ENCODE measurements at regions not wholly inside any gene's neighbourhood (a gene's known extent, or its start where the extent isn't known, plus 50 kb on each side); places are given as distances from the start of the nearest gene placed in this dataset.

- TF ChIP-seq, protein P1, sequence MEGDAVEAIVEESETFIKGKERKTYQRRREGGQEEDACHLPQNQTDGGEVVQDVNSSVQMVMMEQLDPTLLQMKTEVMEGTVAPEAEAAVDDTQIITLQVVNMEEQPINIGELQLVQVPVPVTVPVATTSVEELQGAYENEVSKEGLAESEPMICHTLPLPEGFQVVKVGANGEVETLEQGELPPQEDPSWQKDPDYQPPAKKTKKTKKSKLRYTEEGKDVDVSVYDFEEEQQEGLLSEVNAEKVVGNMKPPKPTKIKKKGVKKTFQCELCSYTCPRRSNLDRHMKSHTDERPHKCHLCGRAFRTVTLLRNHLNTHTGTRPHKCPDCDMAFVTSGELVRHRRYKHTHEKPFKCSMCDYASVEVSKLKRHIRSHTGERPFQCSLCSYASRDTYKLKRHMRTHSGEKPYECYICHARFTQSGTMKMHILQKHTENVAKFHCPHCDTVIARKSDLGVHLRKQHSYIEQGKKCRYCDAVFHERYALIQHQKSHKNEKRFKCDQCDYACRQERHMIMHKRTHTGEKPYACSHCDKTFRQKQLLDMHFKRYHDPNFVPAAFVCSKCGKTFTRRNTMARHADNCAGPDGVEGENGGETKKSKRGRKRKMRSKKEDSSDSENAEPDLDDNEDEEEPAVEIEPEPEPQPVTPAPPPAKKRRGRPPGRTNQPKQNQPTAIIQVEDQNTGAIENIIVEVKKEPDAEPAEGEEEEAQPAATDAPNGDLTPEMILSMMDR (IDR thresholded peaks at IDR 0.05), result no peak
- TF ChIP-seq POLR2A (IDR thresholded peaks at IDR 0.05) (no peak), POLR2AphosphoS5 (IDR thresholded peaks at IDR 0.05) (no peak)
Observed at GRCh38 chr13:107799001-107799400, 416.3 kb downstream of the LIG4 start.
